Astrocyte (in vitro differentiated cells and primary cell): ENCODE measurements at regions not wholly inside any gene's neighbourhood (a gene's known extent, or its start where the extent isn't known, plus 50 kb on each side); places are given as distances from the start of the nearest gene placed in this dataset.
"Not testable (repeated sequence)": the region's sequence is repeated elsewhere in the genome, so short reads cannot be mapped to it uniquely, and the experiment has no call there.

Experiments
- CTCF ChIP-seq: IDR thresholded peaks from 2 replicates; pipeline ENCODE4 v1.5.1; 2011; ENCODE audit warnings: low read depth, mild to moderate bottlenecking, inconsistent platforms, low read length, moderate library complexity; ENCODE audit not compliant: insufficient read depth
- EZH2 ChIP-seq: IDR thresholded peaks from 2 replicates; pipeline ENCODE4 v1.6.1; 2012; ENCODE audit warnings: mild to moderate bottlenecking, low read length, inconsistent platforms; ENCODE audit not compliant: insufficient read depth

GRCh38 chr22:11302427-11302826 lies 4225.6 kb upstream of the OR11H1 start:
- TF ChIP-seq CTCF, EZH2: not testable (repeated sequence)
